H9 (cell line): ENCODE measurements at regions not wholly inside any gene's neighbourhood (a gene's known extent, or its start where the extent isn't known, plus 50 kb on each side); places are given as distances from the start of the nearest gene placed in this dataset.

Experiments
- DNase-seq: peaks from one replicate; pipeline ENCODE4 v3.0.0-alpha.2; 2017
- H2AFZ ChIP-seq: one replicate; pipeline ENCODE4 v1.6.1; 2013; ENCODE audit warnings: mild to moderate bottlenecking, low read length, control low read depth, moderate library complexity
- H2AK5ac ChIP-seq: 2 replicates; pipeline ENCODE4 v1.6.1; 2013; ENCODE audit warnings: low read length, control low read depth, mixed read lengths; ENCODE audit not compliant: insufficient read length
- H2BK120ac ChIP-seq: one replicate; pipeline ENCODE4 v1.6.1; 2013; ENCODE audit warnings: low read depth, mild to moderate bottlenecking, low read length, control low read depth, inconsistent platforms; ENCODE audit not compliant: poor library complexity, severe bottlenecking
- H2BK12ac ChIP-seq: 2 replicates; pipeline ENCODE4 v1.6.1; 2013; ENCODE audit warnings: low read length, control low read depth, mixed read lengths, low read depth; ENCODE audit not compliant: insufficient read length
- H2BK15ac ChIP-seq: 2 replicates; pipeline ENCODE4 v1.6.1; 2013; ENCODE audit warnings: low read depth, low read length, control low read depth
- H2BK20ac ChIP-seq: one replicate; pipeline ENCODE4 v1.6.1; 2013; ENCODE audit warnings: low read depth, mild to moderate bottlenecking, low read length, control low read depth, inconsistent platforms; ENCODE audit not compliant: poor library complexity, severe bottlenecking
- H2BK5ac ChIP-seq: 2 replicates; pipeline ENCODE4 v1.6.1; 2013; ENCODE audit warnings: low read length, control low read depth, mixed read lengths; ENCODE audit not compliant: insufficient read length
- H3K14ac ChIP-seq: 2 replicates; pipeline ENCODE4 v1.6.1; 2013; ENCODE audit warnings: low read length, control low read depth; ENCODE audit not compliant: insufficient read depth
- H3K18ac ChIP-seq: 2 replicates; pipeline ENCODE4 v1.6.1; 2013; ENCODE audit warnings: low read depth, mild to moderate bottlenecking, mixed read lengths, low read length, control low read depth; ENCODE audit not compliant: insufficient read length
- H3K23ac ChIP-seq: 2 replicates; pipeline ENCODE4 v1.6.1; 2013; ENCODE audit warnings: low read length, control low read depth, mixed read lengths, low read depth; ENCODE audit not compliant: insufficient read length
- H3K23me2 ChIP-seq: 2 replicates; pipeline ENCODE4 v1.6.1; 2013; ENCODE audit warnings: low read depth, mild to moderate bottlenecking, mixed read lengths, low read length, control low read depth; ENCODE audit not compliant: insufficient read length, poor library complexity, severe bottlenecking
- H3K27ac ChIP-seq: 2 replicates; pipeline ENCODE4 v1.5.1; 2013; ENCODE audit warnings: low read length, control low read depth, mixed read lengths, low read depth; ENCODE audit not compliant: insufficient read length
- H3K27me3 ChIP-seq: 2 replicates; pipeline ENCODE4 v1.6.1; 2013; ENCODE audit warnings: low read length, control low read depth, inconsistent platforms; ENCODE audit not compliant: insufficient read depth
- H3K4ac ChIP-seq: 2 replicates; pipeline ENCODE4 v1.6.1; 2013; ENCODE audit warnings: low read depth, mild to moderate bottlenecking, control low read depth, inconsistent platforms, low read length, moderate library complexity
- H3K4me1 ChIP-seq: 2 replicates; pipeline ENCODE4 v1.6.1; 2013; ENCODE audit warnings: low read length, control low read depth, inconsistent platforms; ENCODE audit not compliant: insufficient read depth
- H3K4me2 ChIP-seq: 2 replicates; pipeline ENCODE4 v1.6.1; 2013; ENCODE audit warnings: low read length, control low read depth, mixed read lengths; ENCODE audit not compliant: insufficient read length, insufficient read depth
- H3K56ac ChIP-seq: 2 replicates; pipeline ENCODE4 v1.6.1; 2013; ENCODE audit warnings: low read depth, mild to moderate bottlenecking, mixed read lengths, low read length, control low read depth; ENCODE audit not compliant: insufficient read length
- H3K79me1 ChIP-seq: 2 replicates; pipeline ENCODE4 v1.6.1; 2013; ENCODE audit warnings: low read depth, mild to moderate bottlenecking, moderate library complexity, low read length, control low read depth, inconsistent platforms; ENCODE audit not compliant: insufficient read depth, poor library complexity, severe bottlenecking
- H3K79me2 ChIP-seq: 2 replicates; pipeline ENCODE4 v1.6.1; 2013; ENCODE audit warnings: low read length, control low read depth, inconsistent platforms; ENCODE audit not compliant: insufficient read depth
- H3K9ac ChIP-seq: 2 replicates; pipeline ENCODE4 v1.6.1; 2013; ENCODE audit warnings: low read length, control low read depth, mixed read lengths; ENCODE audit not compliant: insufficient read length; ENCODE audit errors: extremely low read depth
- H3K9me3 ChIP-seq: one replicate; pipeline ENCODE4 v1.6.1; 2013; ENCODE audit warnings: low read depth, low read length, inconsistent platforms; ENCODE audit not compliant: control insufficient read depth
- H3T11ph ChIP-seq: one replicate; pipeline ENCODE4 v1.6.1; 2013; ENCODE audit warnings: mild to moderate bottlenecking, low read length, control low read depth, inconsistent platforms
- H4K20me1 ChIP-seq: one replicate; pipeline ENCODE4 v1.6.1; 2013; ENCODE audit not compliant: control insufficient read depth, insufficient read length, insufficient read depth
- H4K5ac ChIP-seq: 2 replicates; pipeline ENCODE4 v1.6.1; 2013; ENCODE audit warnings: low read depth, mild to moderate bottlenecking, mixed read lengths, low read length, control low read depth; ENCODE audit not compliant: insufficient read length
- H4K8ac ChIP-seq: replicated peaks from 2 replicates; pipeline ENCODE4 v1.6.1; 2013; ENCODE audit warnings: low read length, control low read depth, mixed read lengths, low read depth; ENCODE audit not compliant: insufficient read length
- H4K91ac ChIP-seq: 2 replicates; pipeline ENCODE4 v1.6.1; 2013; ENCODE audit warnings: low read depth, mild to moderate bottlenecking, moderate library complexity, mixed read lengths, low read length, control low read depth; ENCODE audit not compliant: insufficient read length
- H3K27ac Mint-ChIP-seq, 3 experiments: 2 replicates in 2 of 3; 3 replicates in 1 of 3; pipeline ENCODE4 v1.8.0; 2020 to 2021; ENCODE audit warnings: mixed read lengths in 3 of 3, mild to moderate bottlenecking in 1 of 3, moderate library complexity in 1 of 3
- H3K27me3 Mint-ChIP-seq: 2 replicates; pipeline ENCODE4 v1.8.0; 2021; ENCODE audit warnings: low read depth, mild to moderate bottlenecking, moderate library complexity, mixed read lengths
- H3K36me3 Mint-ChIP-seq, 3 experiments: 2 replicates in 2 of 3; 3 replicates in 1 of 3; pipeline ENCODE4 v1.8.0; 2020 to 2021; ENCODE audit warnings: low read depth in 3 of 3, mixed read lengths in 3 of 3; ENCODE audit not compliant: insufficient read depth in 1 of 3
- H3K4me1 Mint-ChIP-seq, 2 experiments: 2 replicates each; pipeline ENCODE4 v1.8.0; 2020; ENCODE audit warnings: mixed read lengths in 2 of 2
- H3K4me3 Mint-ChIP-seq, 2 experiments: 2 replicates in 1 of 2; 3 replicates in 1 of 2; pipeline ENCODE4 v1.8.0; 2020 to 2021; ENCODE audit warnings: mild to moderate bottlenecking in 2 of 2, mixed read lengths in 2 of 2, moderate library complexity in 1 of 2
- H3K9me3 Mint-ChIP-seq, 2 experiments: 2 replicates in 1 of 2; 3 replicates in 1 of 2; pipeline ENCODE4 v1.8.0; 2020; ENCODE audit warnings: mild to moderate bottlenecking in 2 of 2, mixed read lengths in 2 of 2, moderate library complexity in 1 of 2
- CTCF ChIP-seq: fragments of 200-600 bp; sonication (generic); conservative IDR thresholded peaks from 3 replicates; pipeline ENCODE4 v1.8.0; 2021; ENCODE audit warnings: antibody characterized with exemption, mild to moderate bottlenecking
- WGBS: extraction: QIAGEN DNeasy Blood & Tissue Kit; methylation state at CpG from one replicate; pipeline ENCODE4 v1.1.7; 2013; ENCODE audit warnings: missing lambda C conversion rate, low lambda C conversion rate, mixed read lengths; ENCODE audit not compliant: insufficient read length; ENCODE audit errors: extremely low coverage; 5-methylcytosine and 5-hydroxymethylcytosine counted together

- Histone ChIP-seq H3K23me2 (no peaks in the 10 kb centered on the region), H3T11ph (no peak overlapping the region), H4K20me1 (no peaks in the 10 kb centered on the region), H2AFZ (no peak overlapping the region), H3K79me2 (no peaks in the 10 kb centered on the region), H3K27me3 (peaks cover 8% of the 10 kb centered on the region; the same call in 1 of the 2 replicates), H2BK15ac (no peak overlapping the region), H2BK5ac (no peak overlapping the region), H4K8ac (no peak overlapping the region), H3K27ac (no peak overlapping the region), H3K18ac (no peak overlapping the region), H4K91ac (no peak overlapping the region), H2BK120ac (no peak overlapping the region), H3K79me1 (no peaks in the 10 kb centered on the region), H3K14ac (no peak overlapping the region), H2BK12ac (no peak overlapping the region), H3K9me3 (no peaks in the 10 kb centered on the region), H3K4me2 (no peak overlapping the region), H2AK5ac (no peak overlapping the region), H3K23ac (no peak overlapping the region), H3K4ac (no peak overlapping the region), H3K4me1 (no peaks in the 10 kb centered on the region), H3K56ac (no peak overlapping the region), H4K5ac (no peak overlapping the region), H2BK20ac (no peak overlapping the region), H3K9ac (no peak overlapping the region)
- H3K9me3 Mint-ChIP-seq: peaks cover 10 to 25% of the 10 kb centered on the region in 2 experiments
- peaks cover 36 to 46% of the 10 kb centered on the region in 2 experiments for H3K4me1 Mint-ChIP-seq
- no CpG with 5 or more reads among the region's 17 CpGs for WGBS
- peaks cover 2 to 25% (median 2%) of the 10 kb centered on the region in 3 experiments; a peak in 5 of 7 replicates for H3K36me3 Mint-ChIP-seq
- H3K4me3 Mint-ChIP-seq: no peak overlapping the region
- DNase-seq: no peak
- no peak for TF ChIP-seq CTCF
- peaks cover 71% of the 10 kb centered on the region for H3K27me3 Mint-ChIP-seq
- H3K27ac Mint-ChIP-seq: no peak overlapping the region
Measured at GRCh38 chr6:167532410-167533288, 207.8 kb downstream of the TTLL2 start.
